ENCODE measurements at regions not wholly inside any gene's neighbourhood (a gene's known extent, or its start where the extent isn't known, plus 50 kb on each side); places are given as distances from the start of the nearest gene placed in this dataset.
"Not testable (repeated sequence)": the region's sequence is repeated elsewhere in the genome, so short reads cannot be mapped to it uniquely, and the experiment has no call there.

GRCh38 chr3:153266619-153267018, 104.6 kb downstream of the RAP2B start:
- no peak for DNase-seq (ENCODE audit: low read depth in 4 of 4, low spot score in 2 of 4)

- DNase-seq (ENCODE audit: low read depth in 4 of 4, low spot score in 2 of 4), result no peak
Observed at GRCh38 chr3:153268564-153269279, 106.7 kb downstream of the RAP2B start.

- DNase-seq (ENCODE audit: low read depth in 4 of 4, low spot score in 2 of 4), result no peak
Observed at GRCh38 chr3:153269730-153270129, 107.7 kb downstream of the RAP2B start.

GRCh38 chr3:153273217-153273616, 111.2 kb downstream of the RAP2B start:
- DNase-seq (ENCODE audit: low read depth in 4 of 4, low spot score in 2 of 4), result no peak

- no peak for DNase-seq (ENCODE audit: low read depth in 4 of 4, low spot score in 2 of 4)
Observed at GRCh38 chr3:153273767-153274435, 111.9 kb downstream of the RAP2B start.

- no peak for DNase-seq (ENCODE audit: low read depth in 4 of 4, low spot score in 2 of 4)
Observed at GRCh38 chr3:153274561-153274960, 112.5 kb downstream of the RAP2B start.

GRCh38 chr3:153275514-153275913, 113.5 kb downstream of the RAP2B start:
- DNase-seq (ENCODE audit: low read depth in 4 of 4, low spot score in 2 of 4), result no peak

GRCh38 chr3:153277029-153277428, 115.0 kb downstream of the RAP2B start:
- DNase-seq (ENCODE audit: low read depth in 4 of 4, low spot score in 2 of 4), result no peak

GRCh38 chr3:153281236-153281997, 119.4 kb downstream of the RAP2B start:
- not testable (repeated sequence) for DNase-seq (ENCODE audit: low read depth in 4 of 4, low spot score in 2 of 4)

- no peak for DNase-seq (ENCODE audit: low read depth in 4 of 4, low spot score in 2 of 4)
Observed at GRCh38 chr3:153282355-153282754, 120.3 kb downstream of the RAP2B start.

- no peak for DNase-seq (ENCODE audit: low read depth in 4 of 4, low spot score in 2 of 4)
Observed at GRCh38 chr3:153284282-153284938, 122.4 kb downstream of the RAP2B start.

- DNase-seq (ENCODE audit: low read depth in 4 of 4, low spot score in 2 of 4), result no peak
Observed at GRCh38 chr3:153285194-153285641, 123.2 kb downstream of the RAP2B start.

- no peak for DNase-seq (ENCODE audit: low read depth in 4 of 4, low spot score in 2 of 4)
Observed at GRCh38 chr3:153285982-153286381, 124.0 kb downstream of the RAP2B start.

GRCh38 chr3:153287017-153287416, 125.0 kb downstream of the RAP2B start:
- no peak for DNase-seq (ENCODE audit: low read depth in 4 of 4, low spot score in 2 of 4)

- DNase-seq (ENCODE audit: low read depth in 4 of 4, low spot score in 2 of 4), result no peak
Observed at GRCh38 chr3:153289334-153289808, 127.3 kb downstream of the RAP2B start.

- no peak for DNase-seq (ENCODE audit: low read depth in 4 of 4, low spot score in 2 of 4)
Observed at GRCh38 chr3:153290268-153291015, 128.4 kb downstream of the RAP2B start.

- DNase-seq (ENCODE audit: low read depth in 4 of 4, low spot score in 2 of 4), result no peak
Observed at GRCh38 chr3:153291059-153291685, 129.1 kb downstream of the RAP2B start.

- DNase-seq (ENCODE audit: low read depth in 4 of 4, low spot score in 2 of 4), result no peak
Observed at GRCh38 chr3:153293265-153293664, 131.2 kb downstream of the RAP2B start.

- no peak for DNase-seq (ENCODE audit: low read depth in 4 of 4, low spot score in 2 of 4)
Observed at GRCh38 chr3:153295901-153296300, 133.9 kb downstream of the RAP2B start.

GRCh38 chr3:153305189-153305588, 143.2 kb downstream of the RAP2B start:
- DNase-seq (ENCODE audit: low read depth in 4 of 4, low spot score in 2 of 4), result no peak
